Stimulated activated CD4-positive, alpha-beta T cell treated with anti-CD3 and anti-CD28 coated beads, Interleukin-15, amount 100 ng/mL, for 24 hours (primary cell): ENCODE measurements at regions not wholly inside any gene's neighbourhood (a gene's known extent, or its start where the extent isn't known, plus 50 kb on each side); places are given as distances from the start of the nearest gene placed in this dataset.
"Not testable (repeated sequence)": the region's sequence is repeated elsewhere in the genome, so short reads cannot be mapped to it uniquely, and the experiment has no call there.

ENCODE experiments used
- DNase-seq: peaks from one replicate; pipeline ENCODE4 v3.0.0-alpha.2; 2020

DNA sequence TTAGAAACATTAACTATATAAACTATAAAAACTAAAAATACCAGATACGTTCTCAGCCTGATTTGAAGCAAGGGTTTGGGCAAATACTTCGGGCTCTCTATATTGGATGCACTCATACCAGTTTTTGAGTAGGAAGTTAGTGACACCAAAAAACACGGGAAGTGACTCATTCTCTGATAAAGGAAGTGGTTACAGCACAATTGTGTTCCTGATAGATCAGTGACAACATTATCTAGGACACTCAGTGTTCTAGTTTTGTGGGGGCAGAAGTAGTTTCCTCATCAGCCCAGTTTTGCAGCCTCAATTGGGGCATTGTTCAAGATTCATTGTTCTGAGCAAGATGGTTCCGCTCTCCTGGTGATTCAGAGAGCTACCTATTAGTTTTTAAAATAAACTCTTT, 469.6 kb upstream of the DPPA4 start:
- DNase-seq: peak; percentile 31

DNA sequence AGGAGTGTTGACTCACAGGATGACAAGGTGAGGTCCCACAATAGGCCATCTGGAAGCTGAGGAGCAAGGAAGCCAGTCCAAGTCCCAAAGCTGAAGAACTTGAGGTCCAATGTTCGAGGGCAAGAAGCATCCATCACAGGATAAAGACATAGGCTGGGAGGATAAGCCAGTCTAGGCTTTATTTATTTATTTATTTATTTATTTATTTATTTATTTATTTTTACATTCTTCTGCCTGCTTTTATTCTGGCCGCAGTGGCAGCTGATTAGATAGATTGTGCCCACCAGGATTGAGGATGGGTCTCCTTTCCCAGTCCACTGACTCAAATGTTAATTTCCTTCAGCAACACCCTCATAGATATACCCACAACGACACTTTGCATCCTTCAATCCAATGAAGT, 472.2 kb upstream of the DPPA4 start:
- no peak for DNase-seq

DNA sequence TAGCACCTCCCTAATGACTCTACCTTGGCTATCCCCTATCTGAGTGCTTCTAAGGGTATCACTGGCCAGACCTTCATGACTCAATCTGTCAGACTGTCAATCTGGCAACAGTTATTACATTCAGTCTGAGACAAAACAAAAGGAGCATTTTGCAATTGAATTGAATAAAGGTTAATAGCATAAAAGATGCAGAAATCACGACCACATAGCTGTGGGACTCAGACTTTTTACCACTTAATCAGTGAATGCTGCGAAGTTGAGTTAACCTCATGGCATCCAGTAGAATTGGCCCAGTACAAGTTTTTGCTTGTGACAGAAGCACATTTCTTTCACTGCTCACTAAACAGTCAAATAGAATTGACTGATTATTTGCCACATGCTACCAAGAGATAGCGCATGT, 480.7 kb upstream of the DPPA4 start:
- DNase-seq: no peak

GRCh38 chr3:109819734-109820133, 482.4 kb upstream of the DPPA4 start:
- DNase-seq: no peak

GRCh38 chr3:109825971-109826810, 488.8 kb upstream of the DPPA4 start:
- DNase-seq: no peak

DNA sequence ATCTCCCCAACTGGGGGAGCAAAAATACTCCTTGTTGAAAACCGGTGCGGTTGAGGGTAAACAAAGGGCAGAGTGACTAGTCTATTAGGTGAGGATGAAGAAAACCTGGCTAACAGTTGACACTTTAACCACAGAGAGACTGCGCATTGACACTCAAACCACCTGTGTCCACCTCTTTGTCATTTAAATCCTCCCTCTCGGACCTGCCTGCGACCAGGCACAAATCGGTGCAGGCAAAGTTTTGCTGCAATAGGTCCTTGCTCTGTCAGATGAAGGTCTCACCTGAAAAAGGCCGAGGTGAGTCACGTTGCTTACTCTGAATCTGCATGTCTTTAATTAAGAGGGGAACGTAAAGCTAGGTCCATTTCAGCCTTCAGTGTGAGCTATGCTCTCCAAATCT, 494.1 kb upstream of the DPPA4 start:
- no peak for DNase-seq

- DNase-seq: no peak
Measured at GRCh38 chr3:109835958-109836357, 498.6 kb upstream of the DPPA4 start.

GRCh38 chr3:109851854-109852253, 514.5 kb upstream of the DPPA4 start:
- DNase-seq: no peak

DNA sequence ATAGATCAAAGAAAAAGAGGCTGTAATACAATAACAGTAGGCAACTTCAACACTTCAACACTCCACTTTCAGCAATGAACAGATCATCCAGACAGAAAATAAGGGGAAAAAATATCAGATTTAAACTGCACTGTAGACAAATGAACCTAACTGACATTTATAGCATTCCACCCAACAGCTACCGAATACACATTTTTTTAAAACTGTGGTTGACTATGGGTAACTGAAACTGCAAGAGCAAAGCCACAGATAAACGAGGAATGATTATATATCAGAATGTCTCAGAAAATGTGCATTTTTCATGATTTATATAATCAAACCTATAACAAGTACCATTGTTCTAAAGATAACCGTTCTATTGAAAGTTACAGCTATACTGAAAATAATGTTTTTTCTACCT, 514.9 kb upstream of the DPPA4 start:
- DNase-seq: no peak

DNA sequence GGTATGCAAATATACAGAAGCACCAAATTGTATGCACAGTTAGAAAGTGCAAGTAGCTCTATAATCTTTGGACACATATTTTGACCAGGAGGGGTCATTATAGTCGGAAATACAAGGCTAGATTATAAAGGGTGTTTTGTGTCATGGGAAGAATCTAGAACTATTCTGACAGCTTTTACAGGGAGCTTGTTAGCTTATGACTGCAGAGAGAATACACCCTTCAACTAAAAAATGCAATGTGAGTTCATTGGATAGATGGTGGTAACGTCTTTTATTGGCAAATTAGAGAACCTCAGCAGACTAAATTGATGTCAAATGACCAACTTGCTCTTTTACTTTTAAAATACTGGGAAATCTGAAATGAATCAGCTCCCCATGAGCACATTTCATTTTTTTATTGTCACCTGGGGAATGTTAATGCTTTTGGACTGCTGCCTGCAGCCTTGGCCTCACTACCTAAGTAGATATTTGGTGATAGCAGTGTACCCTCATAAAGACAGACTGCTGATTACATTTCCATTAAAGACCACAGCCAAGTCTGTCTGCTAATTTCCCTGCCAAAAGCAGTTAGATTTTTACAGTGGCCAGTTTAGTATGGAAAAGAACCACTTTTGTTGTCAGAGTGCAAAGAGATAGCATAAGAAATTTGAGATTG, 515.9 kb upstream of the DPPA4 start:
- DNase-seq: no peak

- no peak for DNase-seq
Measured at GRCh38 chr3:109863701-109864100, 526.4 kb upstream of the DPPA4 start.

- DNase-seq: no peak
Measured at GRCh38 chr3:109864452-109864851, 527.1 kb upstream of the DPPA4 start.

- DNase-seq: no peak
Measured at GRCh38 chr3:109869586-109869985, 532.2 kb upstream of the DPPA4 start.

DNA sequence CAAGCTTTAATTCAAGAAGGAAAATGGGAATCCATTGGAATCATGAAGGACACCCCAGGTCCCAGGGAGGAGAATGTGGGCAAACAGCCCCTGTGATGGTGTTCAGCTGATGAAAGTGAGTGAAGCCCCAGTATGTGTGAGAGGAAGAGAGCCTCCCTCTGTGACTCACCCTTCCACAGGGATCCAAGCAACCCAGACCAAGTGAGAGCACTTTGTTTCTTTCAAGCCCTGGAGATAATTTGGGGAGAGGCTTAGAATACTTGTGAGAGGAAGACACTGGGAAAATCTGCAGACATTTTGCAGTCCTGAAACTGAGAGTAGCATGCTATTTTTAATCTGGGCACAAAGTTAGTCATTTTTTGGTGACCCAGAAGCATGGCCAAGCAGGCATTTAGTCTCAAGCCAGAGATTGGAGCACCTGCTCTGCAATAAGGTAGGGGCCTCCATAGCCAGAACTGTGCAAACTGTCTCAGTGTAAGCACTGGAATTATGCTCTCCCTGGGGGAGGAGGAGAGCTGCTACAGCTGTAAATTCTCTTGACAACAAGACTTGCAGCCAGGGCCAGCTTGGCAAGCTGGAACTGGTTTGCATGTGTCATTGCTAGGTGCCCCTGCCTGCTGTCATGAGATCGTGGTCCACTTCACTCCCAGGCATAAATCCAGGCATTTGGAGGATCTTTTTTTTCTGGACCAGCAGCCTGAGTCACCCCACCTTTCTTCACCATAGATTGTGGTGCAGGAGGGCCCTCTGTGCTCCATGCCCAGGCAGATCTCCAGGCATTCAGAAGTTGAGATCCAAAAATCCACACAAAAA, 537.8 kb upstream of the DPPA4 start:
- no peak for DNase-seq

DNA sequence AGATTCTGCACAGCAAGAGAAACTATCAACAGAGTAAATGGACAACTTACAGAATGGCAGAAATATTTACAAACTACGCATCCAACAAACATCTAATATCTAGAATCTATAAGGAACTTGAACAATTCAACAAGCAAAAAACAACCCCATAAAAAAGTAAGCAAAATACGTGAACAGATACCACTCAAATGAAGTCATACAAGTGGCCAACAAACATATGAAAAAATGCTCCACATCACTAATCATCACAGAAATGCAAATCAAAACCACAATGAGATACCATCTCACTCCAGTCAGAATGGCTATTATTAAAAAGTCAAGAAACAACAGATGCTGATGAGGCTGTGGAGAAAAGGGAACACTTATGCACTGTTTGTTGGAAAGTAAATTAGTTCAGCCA, 540.3 kb upstream of the DPPA4 start:
- DNase-seq: not testable (repeated sequence)

DNA sequence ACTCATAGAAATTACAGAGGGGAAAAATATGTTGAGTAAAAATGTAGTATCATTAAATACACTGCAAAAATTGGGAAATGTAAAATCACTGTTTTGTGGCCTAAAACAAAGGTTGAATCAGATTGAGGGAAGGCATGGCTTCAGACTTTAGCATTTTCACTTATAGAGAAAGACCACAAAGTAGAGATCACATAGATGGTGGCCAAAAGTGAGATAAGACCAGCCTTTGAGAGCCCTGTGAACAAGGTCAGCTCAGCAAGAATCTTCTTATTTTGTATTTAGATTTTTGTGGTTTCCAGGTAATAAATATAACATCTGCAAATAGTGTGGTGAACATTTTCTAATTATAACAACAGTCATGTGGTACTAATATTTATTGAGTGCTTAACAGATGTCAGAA, 544.8 kb upstream of the DPPA4 start:
- DNase-seq: no peak

DNA sequence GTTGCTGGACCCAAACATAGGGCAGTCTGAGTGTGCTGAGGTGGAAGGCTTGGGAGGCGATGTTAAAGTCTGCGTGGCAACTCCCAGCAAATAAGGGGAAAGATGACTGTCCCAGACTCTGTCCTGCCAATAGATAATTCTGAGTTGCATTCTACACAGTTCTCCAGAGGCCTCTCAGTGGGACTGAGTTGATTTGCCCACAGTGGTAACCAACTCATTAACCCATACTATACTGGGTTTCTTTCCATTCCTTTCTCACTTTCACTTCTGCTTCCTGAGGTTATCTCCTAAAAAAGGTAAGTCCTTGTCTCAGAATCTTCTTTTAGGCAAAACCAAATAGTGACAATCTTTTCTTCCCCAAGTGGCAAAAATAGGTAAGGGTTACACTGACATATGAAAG, 549.9 kb upstream of the DPPA4 start:
- no peak for DNase-seq

DNA sequence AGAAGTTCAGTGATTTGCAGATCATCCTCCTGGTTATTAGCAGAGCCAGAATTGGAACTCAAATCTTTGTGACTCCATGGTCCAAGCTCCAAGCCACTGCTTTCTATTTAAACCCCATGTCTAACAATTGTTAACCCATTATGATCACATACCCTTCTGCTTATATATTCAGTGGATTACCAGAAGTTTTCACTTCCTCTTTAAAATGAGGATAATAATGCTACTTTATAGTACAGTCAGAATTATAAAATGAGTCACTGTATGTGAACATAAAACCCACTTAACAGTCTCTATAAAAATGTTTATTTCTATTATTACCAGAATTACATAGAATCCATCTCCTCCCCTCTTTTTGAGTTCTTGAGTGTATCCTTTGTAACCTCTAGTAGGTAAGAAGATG, 550.7 kb upstream of the DPPA4 start:
- DNase-seq: no peak

- DNase-seq: no peak
Measured at GRCh38 chr3:109897734-109898133, 560.4 kb upstream of the DPPA4 start.

GRCh38 chr3:109899925-109900324, 562.6 kb upstream of the DPPA4 start:
- DNase-seq: no peak

GRCh38 chr3:109900783-109901182, 563.4 kb upstream of the DPPA4 start:
- no peak for DNase-seq

- DNase-seq: no peak
Measured at GRCh38 chr3:109902549-109902948, 565.2 kb upstream of the DPPA4 start.

GRCh38 chr3:109903100-109903499, 565.8 kb upstream of the DPPA4 start:
- DNase-seq: no peak

GRCh38 chr3:109910772-109911171, 573.4 kb upstream of the DPPA4 start:
- no peak for DNase-seq
